PFSK-1 (cell line): ENCODE measurements at regions not wholly inside any gene's neighbourhood (a gene's known extent, or its start where the extent isn't known, plus 50 kb on each side); places are given as distances from the start of the nearest gene placed in this dataset.

Experiments used
- POLR2AphosphoS5 ChIP-seq: IDR thresholded peaks from 2 replicates; pipeline ENCODE4 v1.6.1; 2012; ENCODE audit warnings: low read depth, mild to moderate bottlenecking, control low read depth, low read length, moderate library complexity
- REST ChIP-seq, 2 experiments: IDR thresholded peaks; 2 replicates each; pipeline versions ENCODE4 v1.6.1 to v1.8.0; 2011 to 2012; ENCODE audit warnings: low read depth in 2 of 2, low read length in 2 of 2, control low read depth in 1 of 2, inconsistent platforms in 1 of 2, mild to moderate bottlenecking in 1 of 2, moderate library complexity in 1 of 2; ENCODE audit not compliant: insufficient read depth in 1 of 2
- SIN3A ChIP-seq: IDR thresholded peaks from 2 replicates; pipeline ENCODE4 v1.6.1; 2012; ENCODE audit warnings: mild to moderate bottlenecking, low read length, moderate library complexity, borderline replicate concordance; ENCODE audit not compliant: insufficient read depth

DNA sequence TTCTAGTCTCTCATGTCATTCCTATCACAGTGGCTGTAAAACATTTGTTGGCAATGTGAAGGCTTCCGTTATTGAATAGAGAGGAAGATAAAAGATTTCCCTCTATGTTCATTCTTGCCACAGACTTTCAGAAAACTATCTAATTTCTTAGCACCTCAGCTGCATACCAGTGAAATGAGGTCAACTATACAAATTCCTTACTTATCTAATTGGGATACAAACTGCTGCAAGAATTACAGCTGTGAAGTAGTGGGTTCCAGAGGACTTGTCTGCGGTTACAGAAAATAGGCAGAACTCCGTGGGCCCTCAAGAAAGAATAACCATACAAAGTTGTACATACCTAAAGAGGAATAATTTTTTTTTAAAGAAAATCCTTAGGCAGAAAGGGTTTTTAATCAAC lies 175.8 kb downstream of the PPP1R2C start:
- TF ChIP-seq POLR2AphosphoS5 = no peak
- no peak for TF ChIP-seq REST (IDR thresholded peaks at IDR 0.05; ENCODE audit: insufficient read depth in 1 of 2, low read depth in 2 of 2, low read length in 2 of 2)
- no peak for TF ChIP-seq SIN3A
